Mucosa of rectum (tissue), 2 donors: ENCODE measurements at regions not wholly inside any gene's neighbourhood (a gene's known extent, or its start where the extent isn't known, plus 50 kb on each side); places are given as distances from the start of the nearest gene placed in this dataset.

ENCODE experiments used
- H3K27ac ChIP-seq, 2 donors: one replicate each; pipeline ENCODE4 v1.7.0; 2013; ENCODE audit warnings: inconsistent platforms in 2 of 2, low read depth in 2 of 2, low read length in 2 of 2
- H3K27me3 ChIP-seq, 2 donors: one replicate each; pipeline ENCODE4 v1.7.0; 2013; ENCODE audit warnings: low read length in 2 of 2; ENCODE audit not compliant: control insufficient read depth in 2 of 2, insufficient read depth in 2 of 2
- H3K36me3 ChIP-seq, 2 donors: one replicate each; pipeline ENCODE4 v1.7.0; 2013; ENCODE audit warnings: low read length in 2 of 2; ENCODE audit not compliant: control insufficient read depth in 2 of 2, insufficient read depth in 2 of 2
- H3K4me1 ChIP-seq, 2 donors: one replicate each; pipeline ENCODE4 v1.7.0; 2013; ENCODE audit warnings: low read length in 2 of 2, mild to moderate bottlenecking in 1 of 2; ENCODE audit not compliant: control insufficient read depth in 2 of 2, insufficient read depth in 2 of 2
- H3K4me3 ChIP-seq, 2 donors: one replicate each; pipeline ENCODE4 v1.7.0; 2013; ENCODE audit warnings: low read length in 2 of 2
- H3K9ac ChIP-seq, 2 donors: one replicate each; pipeline ENCODE4 v1.7.0; 2013; ENCODE audit warnings: low read length in 2 of 2, low read depth in 1 of 2, mild to moderate bottlenecking in 1 of 2
- H3K9me3 ChIP-seq, 2 donors: one replicate each; pipeline ENCODE4 v1.7.0; 2013; ENCODE audit warnings: low read length in 2 of 2; ENCODE audit not compliant: control insufficient read depth in 2 of 2
- donor health status: healthy.
- donor health status: Normal muscosa, but diverticular disease.

GRCh38 chr2:34320056-34320455 is 721.0 kb upstream of the FAM98A start:
- H3K9ac ChIP-seq = no peak overlapping the region

GRCh38 chr2:34317797-34318196 is 718.7 kb upstream of the FAM98A start:
- Histone ChIP-seq H3K4me3 (no peak overlapping the region), H3K27ac (no peak overlapping the region), H3K4me1 (no peaks in the 10 kb centered on the region), H3K36me3 (no peaks in the 10 kb centered on the region), H3K9me3 (no peaks in the 10 kb centered on the region), H3K9ac (no peak overlapping the region), H3K27me3 (no peaks in the 10 kb centered on the region)

More at GRCh38 chr2:34320056-34320455, 721.0 kb upstream of the FAM98A start:
- no peaks in the 10 kb centered on the region for H3K36me3 ChIP-seq
- H3K9me3 ChIP-seq = no peaks in the 10 kb centered on the region
- no peak overlapping the region for H3K27ac ChIP-seq
- no peaks in the 10 kb centered on the region for H3K4me1 ChIP-seq
- H3K27me3 ChIP-seq = no peaks in the 10 kb centered on the region
- H3K4me3 ChIP-seq = no peak overlapping the region

DNA sequence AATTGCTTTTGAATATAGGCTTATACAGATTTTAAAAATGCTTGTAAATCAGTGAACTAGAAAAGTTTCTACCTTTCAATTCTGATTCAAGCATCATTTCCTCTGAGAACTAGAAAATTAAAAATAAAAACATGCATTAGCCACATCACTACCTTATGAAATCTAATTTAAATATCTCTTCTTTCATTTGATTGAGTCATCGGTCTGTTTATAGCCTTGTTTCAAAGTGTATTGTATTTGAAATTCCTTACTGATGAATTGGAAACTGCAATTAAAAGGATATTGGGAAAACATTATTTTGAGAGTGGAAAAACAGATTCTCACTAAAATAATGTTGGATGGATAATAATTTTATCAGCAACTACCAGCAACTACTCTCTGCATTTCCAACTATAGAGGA is 717.7 kb upstream of the FAM98A start:
- no peaks in the 10 kb centered on the region for H3K36me3 ChIP-seq
- H3K27ac ChIP-seq = no peak overlapping the region
- no peaks in the 10 kb centered on the region for H3K27me3 ChIP-seq
- H3K4me1 ChIP-seq = no peaks in the 10 kb centered on the region
- H3K9me3 ChIP-seq = no peaks in the 10 kb centered on the region
- no peak overlapping the region for H3K4me3 ChIP-seq
- H3K9ac ChIP-seq = no peak overlapping the region

DNA sequence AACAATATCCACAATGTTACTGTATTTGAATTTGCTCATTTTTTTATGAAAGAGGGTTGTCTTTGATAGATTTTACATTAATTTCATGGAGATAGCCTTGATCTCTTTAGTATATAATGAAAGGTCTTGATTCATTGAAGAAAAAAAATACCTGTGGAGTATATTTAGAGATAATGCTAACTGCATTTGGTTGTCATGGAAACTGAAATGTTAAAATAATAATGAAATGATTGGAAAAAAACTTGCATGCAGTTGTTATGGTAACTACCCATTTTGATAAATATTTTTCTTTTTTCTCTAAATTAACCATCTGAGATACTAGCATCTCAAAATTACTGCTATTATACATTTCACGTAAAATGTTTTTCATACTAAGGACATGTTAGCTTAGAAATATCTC is 712.7 kb upstream of the FAM98A start:
- Histone ChIP-seq H3K27ac (no peak overlapping the region), H3K27me3 (no peaks in the 10 kb centered on the region), H3K4me3 (no peak overlapping the region), H3K9me3 (no peaks in the 10 kb centered on the region), H3K9ac (no peak overlapping the region), H3K4me1 (no peaks in the 10 kb centered on the region), H3K36me3 (no peaks in the 10 kb centered on the region)

GRCh38 chr2:34308140-34308539 is 709.0 kb upstream of the FAM98A start:
- Histone ChIP-seq H3K27me3 (no peaks in the 10 kb centered on the region), H3K4me1 (no peaks in the 10 kb centered on the region), H3K36me3 (no peaks in the 10 kb centered on the region), H3K27ac (no peak overlapping the region), H3K4me3 (no peak overlapping the region), H3K9ac (no peak overlapping the region), H3K9me3 (no peaks in the 10 kb centered on the region)

DNA sequence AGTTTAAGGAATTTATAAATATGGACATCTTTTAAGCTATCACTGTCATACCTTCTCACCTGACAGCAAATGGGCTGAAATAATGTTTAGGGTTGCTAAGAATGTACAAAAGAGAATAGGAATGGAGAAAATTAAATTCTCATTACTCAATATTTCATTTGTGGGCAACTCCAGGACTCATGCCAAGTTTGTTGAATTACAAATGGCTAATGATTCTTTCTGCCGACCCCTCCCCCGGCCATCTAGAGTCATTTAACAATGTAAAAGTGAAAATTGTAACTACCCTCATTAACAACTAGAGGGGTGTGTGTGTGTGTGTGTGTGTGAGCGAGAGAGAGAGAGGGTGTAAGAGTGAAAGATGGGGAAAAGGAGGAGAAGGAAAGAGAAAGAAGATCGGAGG is 708.5 kb upstream of the FAM98A start:
- H3K4me3 ChIP-seq = no peak overlapping the region
- no peaks in the 10 kb centered on the region for H3K4me1 ChIP-seq
- H3K9ac ChIP-seq = no peak overlapping the region
- no peaks in the 10 kb centered on the region for H3K27me3 ChIP-seq
- H3K36me3 ChIP-seq = no peaks in the 10 kb centered on the region
- H3K27ac ChIP-seq = no peak overlapping the region
- H3K9me3 ChIP-seq = no peaks in the 10 kb centered on the region

DNA sequence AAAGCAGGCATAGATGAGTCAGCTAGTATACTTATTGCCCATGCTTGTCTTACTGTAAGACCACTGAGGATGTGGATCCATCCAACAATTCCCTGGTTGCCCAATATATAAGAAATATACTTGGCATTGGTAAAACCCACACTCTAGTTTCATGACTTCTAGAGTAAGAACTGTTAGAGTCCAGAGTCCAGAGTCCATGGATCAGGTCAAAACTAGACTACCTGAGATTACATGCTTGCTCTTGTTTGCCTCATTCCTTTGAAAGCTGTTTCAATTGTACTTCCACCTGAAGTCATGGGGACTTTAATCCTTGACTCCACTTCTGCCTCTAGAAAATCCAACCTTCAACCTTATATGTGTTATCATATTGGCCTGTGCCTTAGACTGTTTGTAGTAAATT is 707.6 kb upstream of the FAM98A start:
- H3K4me1 ChIP-seq = no peaks in the 10 kb centered on the region
- no peaks in the 10 kb centered on the region for H3K9me3 ChIP-seq
- no peaks in the 10 kb centered on the region for H3K27me3 ChIP-seq
- H3K27ac ChIP-seq = no peak overlapping the region
- no peak overlapping the region for H3K9ac ChIP-seq
- H3K36me3 ChIP-seq = no peaks in the 10 kb centered on the region
- H3K4me3 ChIP-seq = no peak overlapping the region

GRCh38 chr2:34305587-34305986 is 706.5 kb upstream of the FAM98A start:
- Histone ChIP-seq H3K27me3 (no peaks in the 10 kb centered on the region), H3K4me3 (no peak overlapping the region), H3K4me1 (no peaks in the 10 kb centered on the region), H3K9ac (no peak overlapping the region), H3K9me3 (no peaks in the 10 kb centered on the region), H3K36me3 (no peaks in the 10 kb centered on the region), H3K27ac (no peak overlapping the region)

GRCh38 chr2:34294961-34295360 is 695.9 kb upstream of the FAM98A start:
- Histone ChIP-seq H3K27ac (no peak overlapping the region), H3K9me3 (no peaks in the 10 kb centered on the region), H3K4me3 (no peak overlapping the region), H3K36me3 (no peaks in the 10 kb centered on the region), H3K9ac (no peak overlapping the region), H3K4me1 (no peaks in the 10 kb centered on the region), H3K27me3 (no peaks in the 10 kb centered on the region)

DNA sequence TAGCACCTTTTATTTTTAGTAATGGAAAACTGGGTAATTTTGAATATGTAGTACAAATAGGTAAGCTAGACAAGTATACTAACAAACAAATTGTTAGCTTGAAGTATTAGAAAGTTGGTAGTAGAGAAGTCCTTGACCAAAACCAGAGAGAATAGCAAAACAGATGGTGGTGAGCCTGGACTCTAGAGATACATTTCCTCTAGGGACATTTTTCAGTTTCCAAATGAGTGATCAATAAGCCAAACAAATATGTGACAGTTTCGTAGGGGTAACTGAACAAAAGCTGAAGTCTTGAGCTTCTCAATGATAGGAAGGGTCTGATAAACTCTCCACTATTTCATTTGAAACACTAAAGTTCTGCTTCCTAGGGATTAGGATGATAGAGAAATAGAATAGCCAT is 692.0 kb upstream of the FAM98A start:
- no peak overlapping the region for H3K4me3 ChIP-seq
- H3K36me3 ChIP-seq = no peaks in the 10 kb centered on the region
- no peaks in the 10 kb centered on the region for H3K27me3 ChIP-seq
- H3K9ac ChIP-seq = no peak overlapping the region
- no peak overlapping the region for H3K27ac ChIP-seq
- H3K4me1 ChIP-seq = no peaks in the 10 kb centered on the region
- no peaks in the 10 kb centered on the region for H3K9me3 ChIP-seq

- Histone ChIP-seq H3K4me1 (no peaks in the 10 kb centered on the region), H3K4me3 (no peak overlapping the region), H3K27ac (no peak overlapping the region), H3K9ac (no peak overlapping the region), H3K9me3 (no peaks in the 10 kb centered on the region), H3K27me3 (no peaks in the 10 kb centered on the region), H3K36me3 (no peaks in the 10 kb centered on the region)
These were observed 688.9 kb upstream of the FAM98A start for GRCh38 chr2:34288016-34288415.
